ENCODE measurements at regions not wholly inside any gene's neighbourhood (a gene's known extent, or its start where the extent isn't known, plus 50 kb on each side); places are given as distances from the start of the nearest gene placed in this dataset.

- no peak for DNase-seq (ENCODE audit: low spot score)
These were observed 67.8 kb upstream of the PARD3B start for GRCh38 chr2:204477358-204477950.

- DNase-seq (ENCODE audit: low spot score) = no peak
These were observed 65.7 kb upstream of the PARD3B start for GRCh38 chr2:204479557-204479956.

- DNase-seq (ENCODE audit: low spot score) = no peak
These were observed 64.6 kb upstream of the PARD3B start for GRCh38 chr2:204480676-204481075.

- DNase-seq (ENCODE audit: low spot score) = no peak
These were observed 61.6 kb upstream of the PARD3B start for GRCh38 chr2:204483608-204484081.

GRCh38 chr2:204486321-204486720, 59.0 kb upstream of the PARD3B start:
- no peak for DNase-seq (ENCODE audit: low spot score)

GRCh38 chr2:204486805-204487204, 58.5 kb upstream of the PARD3B start:
- no peak for DNase-seq (ENCODE audit: low spot score)

GRCh38 chr2:204487447-204488229, 57.6 kb upstream of the PARD3B start:
- no peak for DNase-seq (ENCODE audit: low spot score)

- peak; percentile 5 for DNase-seq (ENCODE audit: low spot score)
These were observed 53.7 kb upstream of the PARD3B start for GRCh38 chr2:204491528-204491927.

- no peak for DNase-seq (ENCODE audit: low spot score)
These were observed 52.9 kb upstream of the PARD3B start for GRCh38 chr2:204492417-204492816.

- no peak for DNase-seq (ENCODE audit: low spot score)
These were observed 50.6 kb upstream of the PARD3B start for GRCh38 chr2:204494681-204495080.

GRCh38 chr2:204495381-204495780, 49.9 kb upstream of the PARD3B start:
- DNase-seq (ENCODE audit: low spot score) = peak; percentile 67

Measured in pons (tissue), 1 donor.